A673 (cell line): ENCODE measurements at regions not wholly inside any gene's neighbourhood (a gene's known extent, or its start where the extent isn't known, plus 50 kb on each side); places are given as distances from the start of the nearest gene placed in this dataset.

ENCODE experiments used
- CTCF ChIP-seq: fragments of 300-800, 200-600 bp; sonication (generic); conservative IDR thresholded peaks from 2 replicates; pipeline ENCODE4 v1.5.1; 2017; ENCODE audit warnings: low read depth, mild to moderate bottlenecking, antibody characterized with exemption, low read length, moderate library complexity, mixed read lengths
- EZH2 ChIP-seq: fragments of 200-600 bp; sonication (generic); IDR thresholded peaks from 2 replicates; pipeline ENCODE4 v1.6.1; 2017; ENCODE audit warnings: borderline replicate concordance, low read depth, mild to moderate bottlenecking, mixed read lengths, antibody characterized with exemption, low read length; ENCODE audit not compliant: poor library complexity, severe bottlenecking

- TF ChIP-seq CTCF = no peak
- no peak for TF ChIP-seq EZH2
Measured at GRCh38 chr6:134734312-134734869, 215.5 kb downstream of the ALDH8A1 start.
